ENCODE measurements at regions not wholly inside any gene's neighbourhood (a gene's known extent, or its start where the extent isn't known, plus 50 kb on each side); places are given as distances from the start of the nearest gene placed in this dataset.
"Not testable (repeated sequence)": the region's sequence is repeated elsewhere in the genome, so short reads cannot be mapped to it uniquely, and the experiment has no call there.

- no peak for DNase-seq
Measured at GRCh38 chr7:19530852-19531251, 178.0 kb downstream of the POLR1F start.

- DNase-seq, result no peak
Measured at GRCh38 chr7:19530261-19530660, 178.6 kb downstream of the POLR1F start.

- no peak for DNase-seq
Measured at GRCh38 chr7:19526639-19527038, 182.2 kb downstream of the POLR1F start.

- no peak for DNase-seq
Measured at GRCh38 chr7:19522486-19522885, 186.4 kb downstream of the POLR1F start.

DNA sequence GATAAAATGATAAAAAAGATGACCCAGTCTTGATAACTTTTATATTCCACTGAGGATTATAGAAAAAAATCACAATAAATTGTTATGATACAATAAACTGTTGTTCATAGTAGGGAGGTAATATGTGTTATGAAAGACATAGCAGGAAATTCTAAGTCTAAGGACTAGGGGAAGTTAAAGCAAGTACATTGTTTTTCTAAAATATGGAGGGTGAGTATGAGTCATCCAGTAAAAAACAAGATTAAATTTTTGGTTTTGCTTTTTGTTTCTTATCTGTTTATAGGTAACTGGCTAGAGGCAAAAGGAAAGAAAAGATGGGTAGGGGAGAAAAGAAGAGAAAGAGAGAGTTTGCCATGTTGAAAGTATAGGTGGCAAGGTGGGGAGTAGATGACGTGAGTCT, 188.4 kb downstream of the POLR1F start:
- DNase-seq, result no peak

- DNase-seq, result peak; percentile 56 to 86
Measured at GRCh38 chr7:19519443-19520021, 189.3 kb downstream of the POLR1F start.

- not testable (repeated sequence) for DNase-seq
Measured at GRCh38 chr7:19517546-19517945, 191.3 kb downstream of the POLR1F start.

DNA sequence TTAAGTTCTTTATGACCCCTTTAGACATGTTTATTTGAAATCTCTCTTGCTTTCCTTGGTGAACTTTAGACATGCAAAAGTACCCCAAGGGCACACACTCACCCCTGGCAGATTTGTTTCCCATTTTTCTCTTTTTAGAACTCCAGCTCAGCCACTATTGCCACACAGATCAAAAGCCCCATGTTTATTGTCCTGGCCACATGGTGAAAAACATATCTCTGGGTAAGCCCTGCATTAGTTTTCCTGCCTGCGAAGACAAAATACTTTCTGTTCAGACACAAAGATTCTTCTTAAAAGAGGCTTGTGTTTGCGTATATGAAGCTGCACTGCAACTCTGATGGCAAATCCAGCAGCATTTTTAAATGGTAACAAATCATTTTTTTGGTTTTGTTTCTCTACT, 200.0 kb downstream of the POLR1F start:
- no peak for DNase-seq

DNA sequence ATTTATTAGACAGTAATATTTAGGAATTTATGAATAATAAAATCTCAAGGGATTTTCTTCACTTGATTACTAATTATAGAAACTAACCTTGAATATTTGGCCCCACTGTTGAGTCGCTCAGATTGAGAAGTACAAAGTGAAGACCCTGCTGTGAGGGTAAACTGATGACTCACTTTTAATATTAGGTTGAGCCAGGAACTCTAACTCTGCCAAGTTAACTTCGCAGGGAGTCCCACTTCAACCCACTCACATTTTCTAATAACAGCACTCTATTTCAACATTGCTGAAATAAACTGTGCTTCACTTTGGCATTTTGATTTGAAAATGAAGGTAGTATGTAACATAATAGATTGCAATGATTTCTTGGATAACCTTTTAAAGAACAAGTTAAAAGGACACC, 200.7 kb downstream of the POLR1F start:
- DNase-seq, result peak in 1 of 2 experiments; percentile 82

DNA sequence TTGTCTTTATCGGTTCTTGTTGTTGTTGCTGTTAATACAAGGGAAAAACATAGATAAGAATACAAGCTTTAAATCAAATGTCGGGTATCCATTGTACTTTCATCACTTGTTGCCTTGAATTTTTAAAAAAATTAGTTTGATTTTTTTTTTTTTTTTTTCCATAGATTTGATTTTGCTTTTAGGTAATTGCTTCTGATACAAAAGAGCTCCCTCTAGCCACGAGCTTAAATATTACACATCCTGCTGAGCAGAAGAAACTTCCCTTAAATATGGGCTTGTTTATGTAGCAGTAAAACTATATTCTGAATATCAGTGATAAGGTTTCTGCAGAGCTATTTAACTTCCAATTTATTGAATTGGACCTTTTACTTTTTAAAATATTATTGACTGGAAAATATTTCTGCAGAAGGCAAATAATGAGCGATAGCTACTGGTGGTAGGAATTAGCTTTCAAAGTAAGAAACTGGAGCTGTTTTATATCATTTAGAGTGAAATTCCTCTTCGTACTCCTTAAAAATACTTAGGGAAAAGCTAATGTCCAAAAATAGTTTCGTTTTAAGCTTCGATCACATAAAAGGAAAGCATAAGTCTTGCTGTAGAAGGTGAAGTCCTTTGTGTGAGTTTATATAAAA, 216.9 kb downstream of the POLR1F start:
- DNase-seq, result peak; percentile 39 to 41

- DNase-seq, result no peak
Measured at GRCh38 chr7:19491371-19491770, 217.5 kb downstream of the POLR1F start.

- DNase-seq, result no peak
Measured at GRCh38 chr7:19489162-19489820, 219.5 kb downstream of the POLR1F start.

- no peak for DNase-seq
Measured at GRCh38 chr7:19488056-19488455, 220.8 kb downstream of the POLR1F start.

DNA sequence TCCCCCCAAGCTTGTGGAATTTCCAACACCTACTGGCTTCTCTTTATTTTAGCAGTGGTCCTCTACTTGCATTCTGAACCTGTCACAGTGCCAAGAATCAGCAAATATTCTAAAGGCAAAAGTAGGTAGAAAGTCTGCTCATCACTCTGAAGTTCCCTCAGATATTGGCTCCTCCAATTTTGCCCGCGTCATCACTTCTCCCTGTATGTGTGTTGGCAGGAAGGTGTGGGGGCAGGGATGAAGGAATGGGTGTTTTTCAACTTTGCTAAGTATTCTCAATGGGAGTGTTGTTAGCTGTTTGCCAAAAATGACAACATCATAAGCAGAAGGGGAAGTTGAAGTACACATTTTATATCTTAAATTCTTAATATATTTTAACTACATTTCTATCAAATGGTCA, 226.2 kb downstream of the POLR1F start:
- DNase-seq, result no peak

DNA sequence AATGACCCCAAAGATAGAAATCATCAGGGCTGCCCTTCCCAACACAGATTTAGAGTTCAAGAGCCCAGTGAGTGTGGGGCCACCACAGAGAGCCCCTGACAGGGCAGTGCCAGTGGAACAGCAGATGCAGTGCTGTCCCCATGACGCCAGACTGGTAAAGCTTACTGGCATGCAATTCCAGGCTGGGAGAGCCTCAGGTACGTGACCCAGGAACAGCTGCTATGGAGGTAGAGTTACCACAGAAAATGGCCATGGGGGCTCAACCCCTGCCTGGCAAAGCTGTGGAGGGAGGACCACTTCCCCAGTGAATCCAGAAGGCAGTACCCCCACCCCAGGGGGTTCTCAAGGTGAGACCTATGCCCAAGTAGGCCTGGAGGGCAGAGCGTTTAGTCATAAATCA, 228.5 kb downstream of the POLR1F start:
- DNase-seq, result no peak

DNA sequence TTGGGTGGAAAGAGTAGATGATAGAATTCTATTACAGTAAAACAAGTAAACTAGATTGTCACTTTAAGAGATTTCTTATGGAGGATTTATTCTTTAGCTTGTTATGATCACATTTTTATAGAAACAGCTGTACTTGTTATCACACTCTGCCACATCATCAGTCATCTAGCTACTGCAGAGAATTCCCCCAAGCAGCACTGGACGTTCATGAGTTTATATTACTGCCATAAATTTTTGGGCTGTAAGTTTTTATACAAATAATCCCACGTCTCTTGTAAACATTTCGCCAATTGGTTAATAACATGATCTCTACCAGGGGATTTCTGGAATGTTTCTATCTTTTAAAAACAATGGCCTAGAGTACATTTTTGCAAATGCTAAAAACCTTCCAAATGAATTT, 238.8 kb downstream of the POLR1F start:
- DNase-seq, result no peak

DNA sequence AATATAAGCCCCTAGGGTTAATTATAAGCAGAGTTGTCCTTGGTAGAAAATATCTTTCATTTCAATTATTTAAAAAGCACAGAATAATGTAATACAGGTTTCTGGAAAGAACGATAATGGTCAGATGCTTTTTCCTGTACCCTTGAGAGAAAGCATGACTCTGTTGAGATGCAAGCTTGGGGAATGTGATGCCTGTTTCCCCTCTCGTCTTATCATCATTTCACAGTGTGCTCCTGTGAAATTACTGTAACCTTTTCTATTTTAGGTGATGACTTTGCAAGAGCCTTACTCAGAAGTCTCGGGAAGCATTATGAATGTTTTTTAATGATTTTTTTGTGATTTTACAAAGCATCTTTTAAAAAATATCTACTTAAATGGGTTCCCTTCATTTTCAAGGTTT, 243.0 kb downstream of the POLR1F start:
- DNase-seq, result no peak

DNA sequence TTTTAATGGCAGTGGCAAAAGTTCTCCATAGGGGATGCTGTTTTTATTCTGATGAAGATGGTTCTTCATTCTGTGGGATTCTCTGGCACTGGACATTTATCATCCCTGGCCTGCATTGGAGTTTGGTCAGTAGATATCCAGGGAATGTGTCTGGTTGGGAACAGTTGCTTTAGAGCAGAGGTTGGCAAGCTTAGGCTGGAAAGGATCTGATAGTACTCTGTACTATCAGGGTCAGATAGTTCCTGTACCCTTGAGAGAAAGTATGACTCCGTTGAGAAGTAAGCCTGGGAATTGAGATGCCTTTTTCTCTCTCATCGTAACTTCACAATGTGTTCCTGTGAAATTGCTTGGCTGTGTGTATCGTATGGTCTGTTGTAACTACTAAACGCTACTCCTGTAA, 244.1 kb downstream of the POLR1F start:
- no peak for DNase-seq

- DNase-seq, result no peak
Measured at GRCh38 chr7:19464241-19464640, 244.6 kb downstream of the POLR1F start.

DNA sequence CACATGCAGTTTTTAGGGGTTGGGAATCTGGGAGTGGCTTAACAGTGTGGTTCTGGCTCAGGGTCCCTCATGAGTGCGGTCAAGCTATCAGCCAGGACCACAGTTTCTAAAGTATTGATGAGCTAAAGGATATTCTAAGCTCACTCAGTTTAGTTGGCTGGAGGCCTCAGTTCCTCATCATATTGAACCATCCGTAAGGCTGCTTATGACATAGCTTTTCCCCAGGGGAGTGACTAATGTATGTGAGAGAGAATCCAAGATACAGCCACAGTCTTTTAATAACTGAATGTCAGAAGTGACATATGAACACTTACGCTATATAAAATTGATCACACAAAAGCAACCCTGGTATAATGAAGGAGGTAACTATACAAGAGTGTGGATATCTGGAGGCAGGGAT, 245.3 kb downstream of the POLR1F start:
- DNase-seq, result no peak

DNA sequence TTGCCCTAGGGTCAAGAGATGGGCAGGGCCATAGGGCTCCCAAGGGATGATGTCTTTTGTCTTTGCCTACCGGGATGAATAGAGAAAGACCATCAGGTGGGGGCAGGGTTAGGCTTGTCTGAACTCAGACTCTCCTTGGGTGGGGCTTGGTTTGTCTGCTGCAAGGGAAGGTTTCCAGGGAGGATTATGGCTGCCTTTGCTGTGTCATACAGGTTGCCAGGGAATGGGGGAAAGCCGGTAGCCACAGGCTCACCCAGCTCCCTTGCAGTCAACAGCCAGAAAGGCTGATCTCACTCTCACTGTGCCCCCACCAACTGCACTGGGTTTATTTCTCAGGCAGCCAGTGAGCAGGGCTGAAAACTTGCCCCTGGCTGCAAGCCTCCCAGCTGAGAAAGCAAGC, 253.2 kb downstream of the POLR1F start:
- no peak for DNase-seq

DNA sequence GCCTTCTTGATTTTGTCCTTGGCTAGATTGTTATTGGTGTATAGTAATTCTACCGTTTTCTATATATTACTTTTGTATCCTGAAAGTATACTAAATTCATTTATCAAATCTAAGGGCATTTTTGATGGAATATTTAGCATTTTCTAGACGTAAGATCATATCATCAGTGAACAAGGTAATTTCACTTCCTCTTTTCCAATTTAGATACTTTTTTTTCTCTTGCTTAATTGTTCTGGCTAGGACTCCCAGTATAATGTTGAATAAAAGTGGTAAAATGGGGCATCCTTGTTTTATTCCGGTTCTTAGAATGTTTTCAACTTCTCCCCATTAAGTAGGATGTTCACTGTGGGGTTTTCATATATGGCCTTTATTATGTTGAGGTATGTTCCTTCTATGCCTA, 260.7 kb downstream of the POLR1F start:
- DNase-seq, result no peak

DNA sequence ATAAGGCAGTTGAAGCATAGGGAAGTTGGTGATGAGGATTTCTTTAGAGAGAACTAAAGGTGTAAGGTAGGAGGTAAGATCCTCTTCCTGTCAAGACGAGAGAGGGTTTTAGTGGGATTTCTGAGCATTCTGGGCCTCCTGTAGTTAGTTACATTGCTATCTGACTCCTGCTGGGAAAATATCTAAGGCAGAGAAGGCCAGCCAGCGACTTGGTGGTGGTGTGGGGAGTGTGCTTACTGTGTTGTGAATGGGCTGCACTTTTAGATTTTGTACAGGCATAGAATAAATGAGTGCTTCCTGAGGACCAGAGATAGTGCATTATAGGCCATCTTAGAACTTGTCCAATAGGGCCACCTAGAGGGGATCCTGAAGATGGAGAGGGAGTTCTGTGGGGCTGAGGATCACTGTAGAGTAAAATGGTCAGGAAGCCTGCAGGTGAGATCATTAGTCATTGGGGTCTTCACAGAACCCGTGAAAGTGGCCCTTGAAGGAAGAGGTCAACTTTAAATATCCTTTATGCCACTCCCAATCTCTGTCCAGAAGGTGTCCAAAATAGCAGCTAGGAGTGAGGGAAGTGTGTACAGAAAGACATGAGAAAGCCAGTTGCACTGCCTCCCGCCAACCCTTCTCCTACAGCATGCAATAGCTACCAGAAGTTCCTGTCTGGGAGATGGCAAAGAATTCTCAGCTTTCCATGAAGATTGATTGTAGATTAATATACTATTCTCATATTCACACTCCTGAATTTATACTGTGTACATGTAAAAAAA, 266.6 kb downstream of the POLR1F start:
- DNase-seq, result peak; percentile 53 to 67

- DNase-seq, result no peak
Measured at GRCh38 chr7:19439517-19439916, 269.3 kb downstream of the POLR1F start.

All from NCI-H2081 (cell line).